ENCODE measurements at regions not wholly inside any gene's neighbourhood (a gene's known extent, or its start where the extent isn't known, plus 50 kb on each side); places are given as distances from the start of the nearest gene placed in this dataset.

DNA sequence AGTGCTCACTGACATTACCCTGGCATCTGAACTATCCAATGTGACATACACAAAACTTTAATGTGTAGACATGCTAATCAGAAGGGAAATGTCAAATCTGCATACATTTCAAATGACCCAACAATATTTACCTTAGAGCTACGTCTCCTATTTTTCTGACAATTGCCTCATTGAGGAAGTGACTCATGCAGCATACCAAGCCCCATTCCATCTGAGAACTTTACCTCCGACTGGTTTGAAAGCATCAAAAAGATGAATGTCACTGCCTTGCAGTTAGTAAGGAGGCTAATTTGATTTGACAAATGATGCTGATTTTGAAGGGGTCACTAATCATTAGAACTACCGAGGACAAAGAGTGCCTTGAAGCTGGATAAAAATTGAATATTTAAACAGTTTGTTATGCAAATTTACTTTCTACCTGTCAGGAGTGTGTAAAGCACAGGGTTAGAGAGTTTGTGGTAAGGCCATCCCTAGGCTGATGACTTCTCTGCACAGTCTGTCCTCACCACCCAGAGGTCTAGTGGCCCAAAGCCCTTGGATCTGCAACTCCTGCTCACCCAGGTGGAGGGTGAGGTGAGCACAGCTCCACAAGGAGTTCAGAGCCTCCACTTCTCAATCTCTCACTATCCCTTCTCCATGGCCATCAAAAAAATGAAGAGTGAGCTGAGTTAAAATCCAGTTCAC is 500.3 kb upstream of the C1orf87 start:
- 31 to 46% methylated on average over 3 of the region's 3 CpGs for WGBS, 2 donors
- no peak for DNase-seq (ENCODE audit: low spot score in 2 of 2)
- intact Hi-C loops (cut with DNase I; ENCODE audit: low total_unique reads) = no loop called here
- TF ChIP-seq, protein P1, sequence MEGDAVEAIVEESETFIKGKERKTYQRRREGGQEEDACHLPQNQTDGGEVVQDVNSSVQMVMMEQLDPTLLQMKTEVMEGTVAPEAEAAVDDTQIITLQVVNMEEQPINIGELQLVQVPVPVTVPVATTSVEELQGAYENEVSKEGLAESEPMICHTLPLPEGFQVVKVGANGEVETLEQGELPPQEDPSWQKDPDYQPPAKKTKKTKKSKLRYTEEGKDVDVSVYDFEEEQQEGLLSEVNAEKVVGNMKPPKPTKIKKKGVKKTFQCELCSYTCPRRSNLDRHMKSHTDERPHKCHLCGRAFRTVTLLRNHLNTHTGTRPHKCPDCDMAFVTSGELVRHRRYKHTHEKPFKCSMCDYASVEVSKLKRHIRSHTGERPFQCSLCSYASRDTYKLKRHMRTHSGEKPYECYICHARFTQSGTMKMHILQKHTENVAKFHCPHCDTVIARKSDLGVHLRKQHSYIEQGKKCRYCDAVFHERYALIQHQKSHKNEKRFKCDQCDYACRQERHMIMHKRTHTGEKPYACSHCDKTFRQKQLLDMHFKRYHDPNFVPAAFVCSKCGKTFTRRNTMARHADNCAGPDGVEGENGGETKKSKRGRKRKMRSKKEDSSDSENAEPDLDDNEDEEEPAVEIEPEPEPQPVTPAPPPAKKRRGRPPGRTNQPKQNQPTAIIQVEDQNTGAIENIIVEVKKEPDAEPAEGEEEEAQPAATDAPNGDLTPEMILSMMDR (IDR thresholded peaks at IDR 0.05) = no peak
- TF ChIP-seq POLR2A (IDR thresholded peaks at IDR 0.05) = no peak
- no peak overlapping the region for H3K4me3 ChIP-seq (ENCODE audit: low read depth, poor library complexity, severe bottlenecking)

DNA sequence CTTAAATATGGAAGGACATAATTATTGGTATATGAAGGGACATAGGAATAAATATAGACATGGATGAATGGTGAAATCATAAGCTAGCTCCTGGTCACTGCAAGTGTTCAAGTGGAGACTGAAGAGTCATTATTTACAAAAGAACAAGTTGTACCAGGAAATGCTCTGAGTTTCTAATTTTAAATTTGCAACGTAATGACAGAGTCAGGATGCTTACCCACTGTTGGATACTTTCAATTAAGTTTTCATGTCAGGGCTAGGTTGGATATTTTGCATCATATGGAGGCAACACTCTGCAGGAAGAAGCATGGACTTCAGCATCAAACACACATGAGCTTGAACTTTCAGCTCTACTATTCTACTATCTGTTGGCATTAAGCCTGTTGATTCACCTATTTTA is 499.6 kb upstream of the C1orf87 start:
- intact Hi-C loops (cut with DNase I; ENCODE audit: low total_unique reads) = no loop called here
- TF ChIP-seq, protein P1 (IDR thresholded peaks at IDR 0.05) = no peak
- TF ChIP-seq POLR2A (IDR thresholded peaks at IDR 0.05) = no peak
- DNase-seq (ENCODE audit: low spot score in 2 of 2) = no peak
- WGBS, 2 donors = 10 to 35% methylated on average over 1 of the region's 1 CpG
- H3K4me3 ChIP-seq (ENCODE audit: low read depth, poor library complexity, severe bottlenecking) = no peak overlapping the region

DNA sequence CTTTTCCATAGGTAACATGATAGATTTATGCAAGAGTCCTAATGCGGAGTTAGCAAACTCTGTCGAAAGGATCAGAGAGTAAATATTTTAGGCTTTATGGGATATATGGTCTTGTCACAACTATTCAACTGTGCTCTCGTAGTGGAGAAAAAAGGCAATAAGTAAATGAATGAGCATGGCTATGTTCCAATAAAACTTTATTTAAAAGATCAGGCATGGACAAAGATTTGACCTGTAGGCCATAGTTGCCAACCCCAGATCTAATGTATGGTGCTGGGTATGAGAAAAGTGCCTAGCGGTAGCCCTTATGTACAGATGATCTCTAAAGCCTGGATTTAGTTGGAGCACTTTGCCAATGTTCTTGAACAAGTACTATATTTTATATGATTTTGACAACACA is 498.8 kb upstream of the C1orf87 start:
- intact Hi-C loops (cut with DNase I; ENCODE audit: low total_unique reads) = no loop called here
- no peak for TF ChIP-seq POLR2A (IDR thresholded peaks at IDR 0.05)
- TF ChIP-seq, protein P1 (IDR thresholded peaks at IDR 0.05) = no peak
- H3K4me3 ChIP-seq (ENCODE audit: low read depth, poor library complexity, severe bottlenecking) = no peak overlapping the region
- 89 to 96% methylated on average over 4 of the region's 4 CpGs for WGBS, 2 donors
- no peak for DNase-seq (ENCODE audit: low spot score in 2 of 2)

DNA sequence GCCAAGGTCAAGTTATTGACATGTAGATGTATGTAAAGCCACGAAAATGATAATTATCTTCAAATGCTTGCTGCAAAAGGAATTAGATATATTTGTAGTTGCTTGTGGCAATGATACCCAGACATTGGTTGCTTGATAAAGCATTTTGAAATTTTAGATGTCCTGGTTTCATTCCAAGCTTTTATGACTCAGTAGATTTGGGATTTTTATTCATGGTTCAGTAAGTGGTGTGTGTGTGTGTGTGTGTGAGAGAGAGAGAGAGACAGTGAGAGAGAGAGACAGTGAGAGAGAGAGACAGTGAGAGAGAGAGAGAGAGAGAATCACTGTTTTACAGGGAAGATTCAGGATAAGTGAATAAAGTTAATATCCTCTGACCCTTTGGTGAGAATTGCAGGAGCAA is 498.2 kb upstream of the C1orf87 start:
- intact Hi-C loops (cut with DNase I; ENCODE audit: low total_unique reads) = no loop called here
- WGBS, 2 donors = 52 to 67% methylated on average over 1 of the region's 1 CpG
- no peak for TF ChIP-seq POLR2A (IDR thresholded peaks at IDR 0.05)
- TF ChIP-seq, protein P1 (IDR thresholded peaks at IDR 0.05) = no peak
- H3K4me3 ChIP-seq (ENCODE audit: low read depth, poor library complexity, severe bottlenecking) = no peak overlapping the region
- DNase-seq (ENCODE audit: low spot score in 2 of 2) = no peak

DNA sequence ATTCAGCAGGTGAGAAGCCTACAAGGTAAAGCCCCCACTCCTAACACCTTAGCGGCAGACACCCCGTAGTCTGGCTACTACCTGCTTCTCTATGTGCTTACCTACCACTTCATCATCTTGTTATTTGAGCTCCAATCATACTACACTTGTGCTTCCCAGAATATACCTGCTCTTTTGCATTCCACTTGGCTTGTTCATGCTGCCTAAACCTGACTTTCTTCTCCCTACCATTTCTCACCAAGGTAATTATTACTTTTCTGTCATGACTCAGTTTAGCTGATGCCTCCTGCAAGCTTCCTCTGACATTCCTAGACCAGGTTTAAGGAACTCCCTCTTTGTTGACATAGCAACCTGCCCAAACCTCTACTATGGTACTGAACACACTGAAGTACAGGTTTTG is 495.6 kb upstream of the C1orf87 start:
- TF ChIP-seq POLR2A (IDR thresholded peaks at IDR 0.05) = no peak
- TF ChIP-seq, protein P1 (IDR thresholded peaks at IDR 0.05) = no peak
- WGBS, 2 donors = 94% methylated on average over 2 of the region's 2 CpGs
- intact Hi-C loops (cut with DNase I; ENCODE audit: low total_unique reads) = no loop called here
- no peak overlapping the region for H3K4me3 ChIP-seq (ENCODE audit: low read depth, poor library complexity, severe bottlenecking)
- DNase-seq (ENCODE audit: low spot score in 2 of 2) = no peak

DNA sequence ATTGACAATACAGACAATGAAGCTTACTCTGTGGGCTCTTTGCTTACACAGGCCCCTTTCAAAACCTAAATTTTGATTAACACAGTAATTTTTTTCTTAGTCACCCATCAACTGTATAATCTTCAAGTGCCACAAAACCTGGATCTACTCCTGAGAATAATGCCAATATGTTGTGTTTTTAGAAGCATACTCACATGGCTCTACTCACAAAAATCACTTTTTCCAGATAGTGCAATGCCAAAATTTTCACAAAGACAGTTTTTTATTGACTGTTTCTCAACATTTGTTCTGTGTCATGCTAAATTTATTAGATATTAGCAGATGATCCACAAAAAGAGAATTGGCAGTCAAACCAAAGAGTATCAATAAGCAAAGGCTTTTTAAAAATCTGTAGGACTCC is 493.7 kb upstream of the C1orf87 start:
- TF ChIP-seq, protein P1 (IDR thresholded peaks at IDR 0.05) = no peak
- intact Hi-C loops (cut with DNase I; ENCODE audit: low total_unique reads) = no loop called here
- no peak overlapping the region for H3K4me3 ChIP-seq (ENCODE audit: low read depth, poor library complexity, severe bottlenecking)
- no peak for DNase-seq (ENCODE audit: low spot score in 2 of 2)

All from lower leg skin (tissue), 4 donors.